Epithelial cell of esophagus (primary cell): ENCODE measurements at regions not wholly inside any gene's neighbourhood (a gene's known extent, or its start where the extent isn't known, plus 50 kb on each side); places are given as distances from the start of the nearest gene placed in this dataset.

Source experiments
- DNase-seq: peaks from one replicate; pipeline ENCODE4 v3.0.0; 2010; ENCODE audit warnings: low read depth
- H3K4me3 ChIP-seq: 2 replicates; pipeline ENCODE4 v1.5.1; 2011; ENCODE audit warnings: mild to moderate bottlenecking, low read length, control low read depth
- CTCF ChIP-seq: IDR thresholded peaks from 2 replicates; pipeline ENCODE4 v1.5.1; 2011; ENCODE audit warnings: low read depth, mild to moderate bottlenecking, low read length, control low read depth, inconsistent platforms; ENCODE audit not compliant: insufficient read depth; ENCODE audit errors: missing control alignments

GRCh38 chr6:163655217-163656121, 241.0 kb downstream of the QKI start:
- TF ChIP-seq CTCF: no peak
- no peak overlapping the region for H3K4me3 ChIP-seq
- no peak for DNase-seq

GRCh38 chr6:163651915-163652668, 237.6 kb downstream of the QKI start:
- H3K4me3 ChIP-seq: no peak overlapping the region
- TF ChIP-seq CTCF: no peak
- peak; percentile 18 for DNase-seq

GRCh38 chr6:163651426-163651825, 236.9 kb downstream of the QKI start:
- TF ChIP-seq CTCF: no peak
- no peak for DNase-seq
- no peak overlapping the region for H3K4me3 ChIP-seq

GRCh38 chr6:163648868-163649267, 234.3 kb downstream of the QKI start:
- no peak for DNase-seq
- H3K4me3 ChIP-seq: no peak overlapping the region
- no peak for TF ChIP-seq CTCF

- DNase-seq: no peak
- H3K4me3 ChIP-seq: no peak overlapping the region
- TF ChIP-seq CTCF: no peak
Measured at GRCh38 chr6:163647624-163648023, 233.1 kb downstream of the QKI start.

GRCh38 chr6:163646866-163647265, 232.3 kb downstream of the QKI start:
- no peak for DNase-seq
- no peak overlapping the region for H3K4me3 ChIP-seq
- TF ChIP-seq CTCF: no peak

- DNase-seq: no peak
- no peak for TF ChIP-seq CTCF
Measured at GRCh38 chr6:163646133-163646532, 231.6 kb downstream of the QKI start.

More at GRCh38 chr6:163646133-163646532, 231.6 kb downstream of the QKI start:
- H3K4me3 ChIP-seq: no peak overlapping the region
